ENCODE measurements at regions not wholly inside any gene's neighbourhood (a gene's known extent, or its start where the extent isn't known, plus 50 kb on each side); places are given as distances from the start of the nearest gene placed in this dataset.

DNA sequence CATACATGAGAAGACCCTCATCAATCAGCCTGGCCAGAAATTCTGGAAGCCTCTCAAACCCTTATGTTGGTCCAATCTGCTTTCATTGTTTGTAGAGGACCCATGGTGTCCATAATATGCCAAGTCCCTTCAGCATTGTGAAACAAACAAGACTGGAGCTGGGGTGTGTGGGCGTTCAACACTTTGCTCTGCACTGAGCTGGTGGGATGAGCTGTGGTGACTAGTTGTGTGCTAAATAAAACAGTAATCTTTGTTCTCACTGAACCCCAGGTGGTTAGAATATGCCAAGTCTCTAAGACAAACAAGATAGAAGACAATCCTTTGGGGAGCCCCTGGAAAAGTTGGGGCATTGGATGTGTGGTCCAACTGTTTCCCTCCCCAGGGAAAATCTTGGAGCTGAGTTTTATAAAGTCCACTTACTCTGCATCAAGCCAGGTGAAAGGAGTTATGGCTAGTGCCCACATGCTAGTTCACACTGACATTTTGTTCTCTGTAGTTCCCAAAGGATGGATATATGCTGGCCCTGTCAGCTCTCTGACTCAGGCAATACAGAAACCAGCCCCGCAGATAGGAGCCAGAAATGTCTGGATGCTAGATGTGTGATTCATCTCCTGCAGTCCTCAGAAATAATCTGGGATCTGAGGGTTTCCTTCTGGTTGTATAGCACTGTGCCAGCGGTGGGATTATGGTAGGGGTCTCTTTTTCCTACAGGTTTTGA lies 260.2 kb downstream of the TMX3 start:
- DNase-seq: no peak
- in situ Hi-C loops (cut with MboI; ENCODE audit: low pct_ligation_motif_present in 1 of 4, low pct_unique_long_range_greater_than_20kb in 1 of 4, low sequenced_read_pairs in 3 of 4): no loop called here
- H3K27me3 ChIP-seq: no peaks in the 10 kb centered on the region
- no peak for TF ChIP-seq POLR2A (IDR thresholded peaks at IDR 0.05)
- TF ChIP-seq CTCF (IDR thresholded peaks at IDR 0.05): no peak
- H3K9me3 ChIP-seq: no peaks in the 10 kb centered on the region
- no peak overlapping the region for H3K4me3 ChIP-seq
- H3K36me3 ChIP-seq: no peaks in the 10 kb centered on the region
- H3K27ac ChIP-seq: no peak overlapping the region
- whole genome bisulfite sequencing, 2 donors (ENCODE audit: low coverage in 1 of 2): 83% methylated on average over 3 of the region's 3 CpGs; no CpG with 5 or more reads in 1 of the 2 donors
- no peaks in the 10 kb centered on the region for H3K4me1 ChIP-seq
- intact Hi-C loops (cut with DNase I; ENCODE audit: low total_unique reads): no loop called here

GRCh38 chr18:68449292-68449691 lies 265.6 kb downstream of the TMX3 start:
- Histone ChIP-seq H3K27me3 (no peaks in the 10 kb centered on the region), H3K27ac (no peak overlapping the region), H3K9me3 (no peaks in the 10 kb centered on the region), H3K4me3 (no peak overlapping the region), H3K36me3 (no peaks in the 10 kb centered on the region), H3K4me1 (no peaks in the 10 kb centered on the region)
- in situ Hi-C loops (cut with MboI; ENCODE audit: low pct_ligation_motif_present in 1 of 4, low pct_unique_long_range_greater_than_20kb in 1 of 4, low sequenced_read_pairs in 3 of 4): no loop called here
- no peak for TF ChIP-seq CTCF (IDR thresholded peaks at IDR 0.05)
- TF ChIP-seq EP300 (IDR thresholded peaks at IDR 0.05; ENCODE audit: low read depth): no peak
- no peak for TF ChIP-seq POLR2AphosphoS5 (IDR thresholded peaks at IDR 0.05)
- TF ChIP-seq POLR2A (IDR thresholded peaks at IDR 0.05): no peak
- DNase-seq: no peak
- intact Hi-C loops (cut with DNase I; ENCODE audit: low total_unique reads): no loop called here
- 58 to 63% methylated on average over 2 of the region's 2 CpGs for WGBS, 2 donors (ENCODE audit: low coverage in 1 of 2)

- intact Hi-C loops (cut with DNase I; ENCODE audit: low total_unique reads) (no loop called here), in situ Hi-C loops (cut with MboI; ENCODE audit: low pct_ligation_motif_present in 1 of 4, low pct_unique_long_range_greater_than_20kb in 1 of 4, low sequenced_read_pairs in 3 of 4) (no loop called here)
- Histone ChIP-seq H3K36me3 (no peaks in the 10 kb centered on the region), H3K27ac (no peak overlapping the region), H3K9me3 (no peaks in the 10 kb centered on the region), H3K4me1 (no peaks in the 10 kb centered on the region), H3K27me3 (no peaks in the 10 kb centered on the region), H3K4me3 (no peak overlapping the region)
- no peak for TF ChIP-seq POLR2AphosphoS5 (IDR thresholded peaks at IDR 0.05)
- TF ChIP-seq CTCF (IDR thresholded peaks at IDR 0.05): no peak
- no peak for TF ChIP-seq POLR2A (IDR thresholded peaks at IDR 0.05)
- TF ChIP-seq EP300 (IDR thresholded peaks at IDR 0.05; ENCODE audit: low read depth): no peak
- no peak for DNase-seq
- WGBS, 2 donors (ENCODE audit: low coverage in 1 of 2): 58 to 80% methylated on average over 1 of the region's 1 CpG
These were observed 266.2 kb downstream of the TMX3 start for GRCh38 chr18:68448736-68449135.

GRCh38 chr18:68447286-68447685 lies 267.6 kb downstream of the TMX3 start:
- Histone ChIP-seq H3K27me3 (no peaks in the 10 kb centered on the region), H3K9me3 (no peaks in the 10 kb centered on the region), H3K4me3 (no peak overlapping the region), H3K4me1 (no peaks in the 10 kb centered on the region), H3K36me3 (no peaks in the 10 kb centered on the region), H3K27ac (no peak overlapping the region)
- TF ChIP-seq POLR2AphosphoS5 (IDR thresholded peaks at IDR 0.05) (no peak), CTCF (IDR thresholded peaks at IDR 0.05) (no peak), POLR2A (IDR thresholded peaks at IDR 0.05) (no peak), EP300 (IDR thresholded peaks at IDR 0.05; ENCODE audit: low read depth) (no peak)
- DNase-seq: no peak
- intact Hi-C loops (cut with DNase I; ENCODE audit: low total_unique reads) (no loop called here), in situ Hi-C loops (cut with MboI; ENCODE audit: low pct_ligation_motif_present in 1 of 4, low pct_unique_long_range_greater_than_20kb in 1 of 4, low sequenced_read_pairs in 3 of 4) (no loop called here)
- 71% methylated on average over 1 of the region's 1 CpG; no CpG with 5 or more reads in 1 of the 2 donors for WGBS, 2 donors (ENCODE audit: low coverage in 1 of 2)
